OCI-LY3 (cell line): ENCODE measurements at regions not wholly inside any gene's neighbourhood (a gene's known extent, or its start where the extent isn't known, plus 50 kb on each side); places are given as distances from the start of the nearest gene placed in this dataset.

Experiments used
- H2AFZ ChIP-seq: fragments of 200-600, 300-600 bp; shearing (Covaris generic); 2 replicates; pipeline ENCODE4 v1.6.0; 2014; ENCODE audit warnings: antibody characterized with exemption, low read depth, low read length
- H3K27ac ChIP-seq: fragments of 200-600, 300-600 bp; sonication (generic); 2 replicates; pipeline ENCODE4 v1.5.1; 2014; ENCODE audit warnings: mild to moderate bottlenecking, low read length, moderate library complexity, mixed read lengths
- H3K27me3 ChIP-seq: fragments of 200-600, 300-600 bp; sonication (generic); 2 replicates; pipeline ENCODE4 v1.6.1; 2014; ENCODE audit warnings: low read depth, low read length, mixed read lengths
- H3K36me3 ChIP-seq: fragments of 200-600, 300-600 bp; sonication (generic); replicated peaks from 2 replicates; pipeline ENCODE3; 2014; ENCODE audit warnings: low read depth, low read length, mixed read lengths
- H3K4me1 ChIP-seq: fragments of 300-600, 200-600 bp; sonication (generic); 2 replicates; pipeline ENCODE4 v1.6.1; 2014; ENCODE audit warnings: low read length, mixed read lengths
- H3K4me2 ChIP-seq: fragments of 200-600, 300-600 bp; sonication (generic); 2 replicates; pipeline ENCODE4 v1.6.1; 2014; ENCODE audit warnings: low read length, mixed read lengths
- H3K4me3 ChIP-seq: fragments of 300-600, 200-600 bp; sonication (generic); 2 replicates; pipeline ENCODE4 v1.5.1; 2014; ENCODE audit warnings: antibody characterized with exemption, mild to moderate bottlenecking, low read length, moderate library complexity
- H3K79me2 ChIP-seq: fragments of 300-600, 200-600 bp; shearing (Covaris generic); 2 replicates; pipeline ENCODE4 v1.6.1; 2014; ENCODE audit warnings: mild to moderate bottlenecking, low read length, mixed read lengths
- H3K9ac ChIP-seq: fragments of 300-600, 200-600 bp; shearing (Covaris generic); 2 replicates; pipeline ENCODE4 v1.6.0; 2014; ENCODE audit warnings: mild to moderate bottlenecking, low read length, moderate library complexity
- H3K9me3 ChIP-seq: fragments of 200-600, 300-600 bp; shearing (Covaris generic); 2 replicates; pipeline ENCODE4 v1.6.1; 2014; ENCODE audit warnings: low read length, mixed read lengths; ENCODE audit not compliant: insufficient read depth
- H4K20me1 ChIP-seq: fragments of 200-600, 300-600 bp; sonication (generic); 2 replicates; pipeline ENCODE4 v1.6.1; 2016; ENCODE audit warnings: low read length, mixed read lengths; ENCODE audit not compliant: insufficient read depth
- EZH2phosphoT487 ChIP-seq: fragments of 200-600 bp; shearing (Covaris generic); IDR thresholded peaks from 2 replicates; pipeline ENCODE4 v1.6.1; 2018; ENCODE audit warnings: antibody characterized with exemption, mixed run types, low read depth
- TF ChIP-seq, protein P1 (sequence below): fragments of 200-600, 300-600 bp; sonication (generic); IDR thresholded peaks from 2 replicates; pipeline ENCODE4 v1.5.1; 2014; ENCODE audit warnings: antibody characterized with exemption, low read length, low read depth

DNA sequence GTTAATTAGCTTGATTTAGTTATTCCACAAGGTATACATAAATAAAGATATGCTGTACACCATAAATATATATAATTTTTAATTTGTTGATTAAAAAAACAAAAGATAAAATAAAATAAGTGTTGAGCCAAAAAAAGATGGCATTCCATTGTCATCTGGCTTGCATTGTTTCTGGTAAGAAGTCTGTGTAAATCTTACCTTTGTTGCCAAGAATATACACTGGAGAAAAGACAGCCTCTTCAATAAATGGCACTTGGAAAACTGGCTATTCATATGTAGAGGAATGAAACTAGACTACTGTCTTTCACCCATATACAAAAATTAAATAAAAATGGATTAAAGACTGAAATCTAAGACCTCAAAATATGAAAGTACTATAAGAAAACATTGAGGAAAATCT is 196.5 kb downstream of the IER5 start:
- Histone ChIP-seq H3K27me3 (peaks cover 24% of the 10 kb centered on the region; the same call in 1 of the 2 replicates), H4K20me1 (no peaks in the 10 kb centered on the region), H3K27ac (no peak overlapping the region), H3K4me2 (no peak overlapping the region), H3K9me3 (peaks cover 5% of the 10 kb centered on the region; the same call in 1 of the 2 replicates), H3K4me1 (no peaks in the 10 kb centered on the region), H3K36me3 (no peaks in the 10 kb centered on the region), H3K4me3 (no peak overlapping the region), H3K79me2 (no peaks in the 10 kb centered on the region), H2AFZ (no peak overlapping the region), H3K9ac (no peak overlapping the region)
- TF ChIP-seq EZH2phosphoT487: no peak

DNA sequence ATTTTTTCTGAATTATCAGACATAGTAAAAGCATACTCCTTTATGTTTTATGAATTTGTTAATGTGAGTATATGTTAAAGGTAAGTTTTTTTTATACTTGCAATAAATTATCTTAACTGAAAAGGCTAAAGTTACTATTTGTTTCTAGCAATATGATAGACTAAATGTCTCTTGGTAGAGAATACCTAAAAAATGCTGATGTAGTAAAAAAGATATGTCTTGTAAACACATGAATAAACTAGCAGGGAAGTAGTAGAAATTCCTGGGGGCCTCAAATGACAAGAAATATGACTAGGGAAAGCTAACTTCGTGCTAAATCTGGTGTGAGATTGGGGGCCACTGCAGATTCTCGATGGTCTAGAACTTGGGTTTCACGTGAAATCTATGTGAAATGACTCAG is 188.1 kb upstream of the CACNA1E start:
- Histone ChIP-seq H3K4me2 (no peak overlapping the region), H3K4me3 (no peak overlapping the region), H2AFZ (no peak overlapping the region), H3K4me1 (no peaks in the 10 kb centered on the region), H3K79me2 (no peaks in the 10 kb centered on the region), H3K9ac (no peak overlapping the region), H3K9me3 (no peaks in the 10 kb centered on the region; the same call in 1 of the 2 replicates), H3K27me3 (peaks cover 65% of the 10 kb centered on the region), H4K20me1 (no peaks in the 10 kb centered on the region), H3K36me3 (no peaks in the 10 kb centered on the region), H3K27ac (no peak overlapping the region)
- TF ChIP-seq EZH2phosphoT487: no peak
- TF ChIP-seq, protein P1, sequence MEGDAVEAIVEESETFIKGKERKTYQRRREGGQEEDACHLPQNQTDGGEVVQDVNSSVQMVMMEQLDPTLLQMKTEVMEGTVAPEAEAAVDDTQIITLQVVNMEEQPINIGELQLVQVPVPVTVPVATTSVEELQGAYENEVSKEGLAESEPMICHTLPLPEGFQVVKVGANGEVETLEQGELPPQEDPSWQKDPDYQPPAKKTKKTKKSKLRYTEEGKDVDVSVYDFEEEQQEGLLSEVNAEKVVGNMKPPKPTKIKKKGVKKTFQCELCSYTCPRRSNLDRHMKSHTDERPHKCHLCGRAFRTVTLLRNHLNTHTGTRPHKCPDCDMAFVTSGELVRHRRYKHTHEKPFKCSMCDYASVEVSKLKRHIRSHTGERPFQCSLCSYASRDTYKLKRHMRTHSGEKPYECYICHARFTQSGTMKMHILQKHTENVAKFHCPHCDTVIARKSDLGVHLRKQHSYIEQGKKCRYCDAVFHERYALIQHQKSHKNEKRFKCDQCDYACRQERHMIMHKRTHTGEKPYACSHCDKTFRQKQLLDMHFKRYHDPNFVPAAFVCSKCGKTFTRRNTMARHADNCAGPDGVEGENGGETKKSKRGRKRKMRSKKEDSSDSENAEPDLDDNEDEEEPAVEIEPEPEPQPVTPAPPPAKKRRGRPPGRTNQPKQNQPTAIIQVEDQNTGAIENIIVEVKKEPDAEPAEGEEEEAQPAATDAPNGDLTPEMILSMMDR: no peak

DNA sequence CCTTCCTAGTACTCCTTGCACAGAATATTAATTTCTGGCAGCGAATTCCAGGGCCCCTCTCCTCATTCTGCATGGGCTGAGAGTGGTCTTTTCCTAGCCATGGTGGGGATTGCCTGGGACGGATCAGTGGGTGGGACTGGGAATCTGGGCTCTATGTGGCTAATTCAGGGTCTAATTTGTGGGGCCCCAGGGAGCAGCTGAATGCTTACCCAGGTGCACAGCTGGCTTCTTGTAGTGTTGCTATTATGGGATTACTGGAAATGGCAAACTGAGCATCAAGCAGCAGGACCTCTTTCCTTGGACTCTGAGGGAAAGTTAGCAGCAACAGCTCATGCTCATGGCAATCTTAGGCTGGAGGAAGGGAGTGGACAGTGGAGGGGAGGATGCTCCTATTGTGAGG is 187.1 kb upstream of the CACNA1E start:
- H3K4me3 ChIP-seq: no peak overlapping the region
- TF ChIP-seq, protein P1: no peak
- TF ChIP-seq EZH2phosphoT487: no peak
- H3K27me3 ChIP-seq: peaks cover 55% of the 10 kb centered on the region
- H3K4me2 ChIP-seq: no peak overlapping the region
- no peaks in the 10 kb centered on the region for H3K4me1 ChIP-seq
- no peaks in the 10 kb centered on the region for H3K79me2 ChIP-seq
- no peaks in the 10 kb centered on the region for H3K36me3 ChIP-seq
- H3K9me3 ChIP-seq: no peaks in the 10 kb centered on the region; the same call in 1 of the 2 replicates
- H2AFZ ChIP-seq: no peak overlapping the region
- no peaks in the 10 kb centered on the region for H4K20me1 ChIP-seq
- H3K27ac ChIP-seq: no peak overlapping the region
- no peak overlapping the region for H3K9ac ChIP-seq

DNA sequence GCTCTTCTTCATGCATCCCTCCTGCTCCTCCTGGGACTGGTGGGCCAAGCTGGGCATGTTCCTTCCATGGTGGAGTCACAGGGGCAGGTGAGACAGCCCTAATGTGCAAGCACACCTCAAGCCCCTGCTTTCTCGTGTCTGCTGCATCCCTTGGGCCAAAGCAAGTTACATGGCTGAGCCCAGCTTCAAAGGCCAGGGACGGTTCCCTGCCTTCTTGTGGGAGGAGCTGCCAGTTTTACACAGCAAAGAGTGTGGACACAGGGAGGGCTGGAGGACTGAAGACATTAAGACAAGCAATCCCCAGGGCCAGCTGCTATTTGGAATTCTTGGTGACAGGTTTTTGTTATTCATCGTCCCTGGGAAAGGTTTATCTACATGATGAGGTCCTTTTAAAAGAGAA is 175.2 kb upstream of the CACNA1E start:
- no peak for TF ChIP-seq EZH2phosphoT487
- TF ChIP-seq, protein P1: no peak
- no peaks in the 10 kb centered on the region for H3K79me2 ChIP-seq
- no peaks in the 10 kb centered on the region for H4K20me1 ChIP-seq
- H3K27me3 ChIP-seq: peaks cover 42% of the 10 kb centered on the region; the same call in 1 of the 2 replicates
- H3K27ac ChIP-seq: no peak overlapping the region
- H3K4me1 ChIP-seq: no peaks in the 10 kb centered on the region
- H3K36me3 ChIP-seq: no peaks in the 10 kb centered on the region
- H2AFZ ChIP-seq: no peak overlapping the region
- 0 out of 2 replicates have a peak, but pooled peaks cover 4% of the 10 kb centered on the region for H3K9me3 ChIP-seq
- no peak overlapping the region for H3K4me3 ChIP-seq
- no peak overlapping the region for H3K9ac ChIP-seq
- H3K4me2 ChIP-seq: no peak overlapping the region
